ENCODE measurements at regions not wholly inside any gene's neighbourhood (a gene's known extent, or its start where the extent isn't known, plus 50 kb on each side); places are given as distances from the start of the nearest gene placed in this dataset.

DNA sequence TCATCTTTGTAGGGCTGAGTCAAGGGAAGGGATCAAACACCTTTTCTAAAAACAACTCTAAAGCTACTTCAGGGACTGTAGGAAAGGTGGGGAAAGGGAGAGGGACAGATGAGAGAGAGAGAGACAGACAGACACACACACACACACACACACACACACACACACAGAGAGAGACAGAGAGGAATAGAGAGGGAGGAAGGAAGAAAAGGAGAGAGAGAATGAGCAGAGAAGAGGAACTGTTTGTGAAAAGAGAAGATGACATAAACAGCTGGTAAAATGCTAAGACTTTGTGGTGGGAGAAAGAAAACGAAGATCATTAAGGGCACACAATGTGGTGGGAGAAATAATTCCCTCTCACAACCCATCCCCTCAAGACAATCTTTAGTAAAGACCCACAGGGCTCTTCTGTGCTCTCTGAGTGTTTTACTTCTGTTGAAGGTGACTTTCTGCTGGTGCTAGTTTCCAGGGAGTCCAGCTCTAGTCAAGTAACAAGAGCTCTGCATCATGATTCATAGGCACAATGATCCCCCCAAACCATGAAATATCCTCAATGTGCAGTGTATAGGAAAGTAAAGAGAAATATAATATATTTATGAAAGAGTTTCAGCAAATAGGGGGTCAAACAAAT lies 77.2 kb upstream of the STK17B start:
- Histone ChIP-seq H3K27me3 (ENCODE audit: control insufficient read depth in 1 of 2, insufficient read depth in 2 of 2, low read length in 2 of 2) (no peaks in the 10 kb centered on the region), H3K36me3 (ENCODE audit: control insufficient read depth in 1 of 2, insufficient read depth in 2 of 2, low read length in 2 of 2) (no peaks in the 10 kb centered on the region), H3K4me3 (ENCODE audit: low read depth in 1 of 2, low read length in 2 of 2) (no peak overlapping the region), H3K4me1 (ENCODE audit: control insufficient read depth in 1 of 2, insufficient read depth in 2 of 2, low read length in 2 of 2) (peaks cover 8% of the 10 kb centered on the region in 2 donors), H3K27ac (ENCODE audit: low read depth, low read length) (no peak overlapping the region), H3K9ac (ENCODE audit: low read depth in 1 of 2, low read length in 2 of 2) (no peak overlapping the region), H3K9me3 (ENCODE audit: control insufficient read depth in 1 of 2, low read length in 2 of 2) (no peaks in the 10 kb centered on the region)

- Histone ChIP-seq H3K36me3 (ENCODE audit: control insufficient read depth in 1 of 2, insufficient read depth in 2 of 2, low read length in 2 of 2) (no peaks in the 10 kb centered on the region), H3K9me3 (ENCODE audit: control insufficient read depth in 1 of 2, low read length in 2 of 2) (no peaks in the 10 kb centered on the region), H3K9ac (ENCODE audit: low read depth in 1 of 2, low read length in 2 of 2) (no peak overlapping the region), H3K27ac (ENCODE audit: low read depth, low read length) (no peak overlapping the region), H3K4me1 (ENCODE audit: control insufficient read depth in 1 of 2, insufficient read depth in 2 of 2, low read length in 2 of 2) (peaks cover 8% of the 10 kb centered on the region in 2 donors), H3K27me3 (ENCODE audit: control insufficient read depth in 1 of 2, insufficient read depth in 2 of 2, low read length in 2 of 2) (no peaks in the 10 kb centered on the region), H3K4me3 (ENCODE audit: low read depth in 1 of 2, low read length in 2 of 2) (no peak overlapping the region)
Measured at GRCh38 chr2:196249171-196249570, 77.8 kb upstream of the STK17B start.

- no peaks in the 10 kb centered on the region for H3K27me3 ChIP-seq (ENCODE audit: control insufficient read depth in 1 of 2, insufficient read depth in 2 of 2, low read length in 2 of 2)
- no peaks in the 10 kb centered on the region for H3K36me3 ChIP-seq (ENCODE audit: control insufficient read depth in 1 of 2, insufficient read depth in 2 of 2, low read length in 2 of 2)
- no peak overlapping the region for H3K27ac ChIP-seq (ENCODE audit: low read depth, low read length)
- H3K4me1 ChIP-seq (ENCODE audit: control insufficient read depth in 1 of 2, insufficient read depth in 2 of 2, low read length in 2 of 2) = peaks cover 8% of the 10 kb centered on the region in 2 donors
- H3K9me3 ChIP-seq (ENCODE audit: control insufficient read depth in 1 of 2, low read length in 2 of 2) = no peaks in the 10 kb centered on the region
- no peak overlapping the region for H3K4me3 ChIP-seq (ENCODE audit: low read depth in 1 of 2, low read length in 2 of 2)
- no peak overlapping the region for H3K9ac ChIP-seq (ENCODE audit: low read depth in 1 of 2, low read length in 2 of 2)
Measured at GRCh38 chr2:196249860-196250259, 78.5 kb upstream of the STK17B start.

- H3K27ac ChIP-seq (ENCODE audit: low read depth, low read length) = no peak overlapping the region
- no peaks in the 10 kb centered on the region for H3K36me3 ChIP-seq (ENCODE audit: control insufficient read depth in 1 of 2, insufficient read depth in 2 of 2, low read length in 2 of 2)
- no peak overlapping the region for H3K4me3 ChIP-seq (ENCODE audit: low read depth in 1 of 2, low read length in 2 of 2)
- no peaks in the 10 kb centered on the region for H3K27me3 ChIP-seq (ENCODE audit: control insufficient read depth in 1 of 2, insufficient read depth in 2 of 2, low read length in 2 of 2)
- H3K4me1 ChIP-seq (ENCODE audit: control insufficient read depth in 1 of 2, insufficient read depth in 2 of 2, low read length in 2 of 2) = peaks cover 8% of the 10 kb centered on the region in 2 donors
- H3K9ac ChIP-seq (ENCODE audit: low read depth in 1 of 2, low read length in 2 of 2) = no peak overlapping the region
- no peaks in the 10 kb centered on the region for H3K9me3 ChIP-seq (ENCODE audit: control insufficient read depth in 1 of 2, low read length in 2 of 2)
Measured at GRCh38 chr2:196251132-196251531, 79.8 kb upstream of the STK17B start.

DNA sequence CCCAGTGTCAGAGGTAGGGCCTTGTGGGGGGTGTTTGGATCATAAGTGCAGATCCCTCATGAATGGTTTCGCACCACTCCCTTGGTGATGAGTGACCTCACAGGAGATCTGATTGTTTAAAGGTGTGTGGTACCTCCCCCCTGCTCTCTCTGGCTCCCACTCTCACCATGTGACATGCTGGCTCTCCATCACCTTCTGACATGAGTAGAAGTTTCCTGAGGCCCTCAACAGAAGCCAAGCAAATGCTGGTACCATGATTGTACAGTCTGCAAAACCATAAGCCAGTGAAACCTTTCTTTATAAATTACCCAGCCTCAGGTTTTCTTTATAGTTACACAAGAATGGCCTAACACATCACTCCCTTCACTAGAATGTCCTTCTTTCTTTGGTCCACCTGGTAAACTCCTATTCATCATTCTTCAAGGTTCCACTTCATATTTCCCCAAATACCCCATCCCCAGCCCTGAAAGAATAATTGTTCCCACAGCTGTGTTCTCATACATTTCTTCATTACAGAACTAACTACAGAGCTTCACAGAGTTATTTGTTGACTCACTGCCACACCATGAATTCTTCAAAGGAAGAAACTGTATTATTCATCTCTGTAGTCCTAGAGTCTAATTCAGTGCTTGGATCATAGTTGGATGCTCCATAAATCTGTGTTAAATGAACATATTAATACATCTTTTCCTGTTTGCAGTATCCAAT lies 81.2 kb upstream of the STK17B start:
- H3K36me3 ChIP-seq (ENCODE audit: control insufficient read depth in 1 of 2, insufficient read depth in 2 of 2, low read length in 2 of 2) = no peaks in the 10 kb centered on the region
- H3K9me3 ChIP-seq (ENCODE audit: control insufficient read depth in 1 of 2, low read length in 2 of 2) = no peaks in the 10 kb centered on the region

DNA sequence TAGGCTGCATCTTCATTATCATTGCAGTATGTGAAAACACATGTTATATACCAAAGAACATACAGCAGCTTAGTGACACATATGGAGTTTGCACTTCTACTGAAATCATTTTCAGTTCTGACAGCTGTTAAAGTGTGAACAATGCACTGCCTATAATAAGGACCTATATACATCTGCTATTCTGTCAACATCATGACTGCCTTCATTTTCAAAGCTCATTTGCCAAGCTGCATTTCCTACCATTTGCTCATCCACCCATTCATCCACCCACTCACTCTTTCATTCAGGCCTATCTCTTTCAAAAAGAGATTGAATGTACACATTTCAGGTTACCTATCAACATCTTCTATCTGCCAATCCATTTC lies 81.7 kb upstream of the STK17B start:
- Histone ChIP-seq H3K9ac (ENCODE audit: low read depth in 1 of 2, low read length in 2 of 2) (no peak overlapping the region), H3K27me3 (ENCODE audit: control insufficient read depth in 1 of 2, insufficient read depth in 2 of 2, low read length in 2 of 2) (no peaks in the 10 kb centered on the region), H3K36me3 (ENCODE audit: control insufficient read depth in 1 of 2, insufficient read depth in 2 of 2, low read length in 2 of 2) (no peaks in the 10 kb centered on the region), H3K9me3 (ENCODE audit: control insufficient read depth in 1 of 2, low read length in 2 of 2) (no peaks in the 10 kb centered on the region), H3K27ac (ENCODE audit: low read depth, low read length) (no peak overlapping the region), H3K4me1 (ENCODE audit: control insufficient read depth in 1 of 2, insufficient read depth in 2 of 2, low read length in 2 of 2) (peaks cover 8% of the 10 kb centered on the region in 2 donors), H3K4me3 (ENCODE audit: low read depth in 1 of 2, low read length in 2 of 2) (no peak overlapping the region)

More for the DNA sequence above, 81.2 kb upstream of the STK17B start:
- Histone ChIP-seq H3K4me1 (ENCODE audit: control insufficient read depth in 1 of 2, insufficient read depth in 2 of 2, low read length in 2 of 2) (peaks cover 8% of the 10 kb centered on the region in 2 donors), H3K27ac (ENCODE audit: low read depth, low read length) (no peak overlapping the region), H3K27me3 (ENCODE audit: control insufficient read depth in 1 of 2, insufficient read depth in 2 of 2, low read length in 2 of 2) (no peaks in the 10 kb centered on the region), H3K9ac (ENCODE audit: low read depth in 1 of 2, low read length in 2 of 2) (no peak overlapping the region), H3K4me3 (ENCODE audit: low read depth in 1 of 2, low read length in 2 of 2) (no peak overlapping the region)

DNA sequence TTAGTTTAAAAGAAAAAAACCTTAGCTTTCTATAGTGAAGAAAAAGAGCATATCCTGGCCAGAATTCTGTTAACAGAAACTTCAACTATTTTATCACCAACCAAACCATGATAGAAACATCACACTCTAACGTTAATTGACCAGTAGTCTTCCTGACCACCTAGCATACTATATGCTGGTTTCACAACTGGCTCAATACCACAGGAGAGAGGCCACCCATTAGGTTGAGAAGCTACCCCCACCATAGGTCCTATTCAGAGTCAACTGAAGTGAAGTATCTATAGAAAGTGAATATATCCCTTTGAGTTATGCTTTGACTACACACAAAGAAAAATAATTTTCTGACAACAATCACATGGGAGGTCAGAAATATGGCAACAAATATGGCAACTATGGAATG lies 85.2 kb upstream of the STK17B start:
- Histone ChIP-seq H3K9ac (ENCODE audit: low read depth in 1 of 2, low read length in 2 of 2) (no peak overlapping the region), H3K4me1 (ENCODE audit: control insufficient read depth in 1 of 2, insufficient read depth in 2 of 2, low read length in 2 of 2) (peaks cover 0 to 7% of the 10 kb centered on the region in 2 donors), H3K36me3 (ENCODE audit: control insufficient read depth in 1 of 2, insufficient read depth in 2 of 2, low read length in 2 of 2) (no peaks in the 10 kb centered on the region)

DNA sequence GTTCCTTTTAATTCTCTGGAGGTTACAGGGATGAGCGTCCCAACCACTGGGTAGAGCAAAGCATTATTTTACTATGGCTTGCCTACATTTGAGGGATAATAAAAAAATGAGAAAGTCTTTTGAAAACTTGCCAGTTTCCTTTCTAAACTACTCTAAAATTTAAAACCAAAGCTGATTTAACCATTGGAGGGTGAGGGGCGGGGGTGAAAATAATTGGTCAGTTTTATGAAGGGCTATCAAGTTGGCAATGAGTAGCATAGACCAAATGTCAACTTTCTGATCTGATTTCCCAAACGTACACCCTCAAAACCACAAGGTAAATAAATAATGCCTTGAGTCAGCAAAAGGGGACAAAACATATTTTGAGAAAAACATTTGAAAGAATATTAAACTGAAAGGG lies 85.7 kb upstream of the STK17B start:
- Histone ChIP-seq H3K9ac (ENCODE audit: low read depth in 1 of 2, low read length in 2 of 2) (no peak overlapping the region), H3K9me3 (ENCODE audit: control insufficient read depth in 1 of 2, low read length in 2 of 2) (no peaks in the 10 kb centered on the region), H3K4me3 (ENCODE audit: low read depth in 1 of 2, low read length in 2 of 2) (no peak overlapping the region), H3K36me3 (ENCODE audit: control insufficient read depth in 1 of 2, insufficient read depth in 2 of 2, low read length in 2 of 2) (no peaks in the 10 kb centered on the region), H3K27ac (ENCODE audit: low read depth, low read length) (no peak overlapping the region), H3K4me1 (ENCODE audit: control insufficient read depth in 1 of 2, insufficient read depth in 2 of 2, low read length in 2 of 2) (peaks cover 0 to 7% of the 10 kb centered on the region in 2 donors), H3K27me3 (ENCODE audit: control insufficient read depth in 1 of 2, insufficient read depth in 2 of 2, low read length in 2 of 2) (no peaks in the 10 kb centered on the region)

More for the DNA sequence above, 85.2 kb upstream of the STK17B start:
- H3K4me3 ChIP-seq (ENCODE audit: low read depth in 1 of 2, low read length in 2 of 2) = no peak overlapping the region
- no peak overlapping the region for H3K27ac ChIP-seq (ENCODE audit: low read depth, low read length)
- H3K9me3 ChIP-seq (ENCODE audit: control insufficient read depth in 1 of 2, low read length in 2 of 2) = no peaks in the 10 kb centered on the region
- H3K27me3 ChIP-seq (ENCODE audit: control insufficient read depth in 1 of 2, insufficient read depth in 2 of 2, low read length in 2 of 2) = no peaks in the 10 kb centered on the region

DNA sequence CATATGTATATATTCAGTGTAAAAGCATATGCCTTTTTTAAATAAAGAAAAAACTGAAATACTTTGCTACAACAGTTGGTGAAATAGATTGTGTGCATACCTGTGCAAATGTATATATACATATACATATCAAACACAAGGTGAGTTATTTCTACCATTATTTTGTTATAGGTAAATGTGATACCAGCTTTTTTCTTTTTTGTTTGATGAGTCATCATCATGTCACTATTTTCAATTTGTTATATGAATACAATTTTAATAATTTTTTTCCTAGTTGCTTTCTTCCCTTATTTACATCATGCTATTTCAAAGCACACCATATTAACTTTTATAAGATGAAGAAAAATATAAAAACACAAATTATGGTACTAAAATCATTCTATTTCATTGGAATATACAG lies 87.0 kb upstream of the STK17B start:
- Histone ChIP-seq H3K27me3 (ENCODE audit: control insufficient read depth in 1 of 2, insufficient read depth in 2 of 2, low read length in 2 of 2) (no peaks in the 10 kb centered on the region), H3K4me1 (ENCODE audit: control insufficient read depth in 1 of 2, insufficient read depth in 2 of 2, low read length in 2 of 2) (peaks cover 0 to 17% of the 10 kb centered on the region in 2 donors), H3K27ac (ENCODE audit: low read depth, low read length) (no peak overlapping the region), H3K4me3 (ENCODE audit: low read depth in 1 of 2, low read length in 2 of 2) (no peak overlapping the region), H3K9ac (ENCODE audit: low read depth in 1 of 2, low read length in 2 of 2) (no peak overlapping the region), H3K9me3 (ENCODE audit: control insufficient read depth in 1 of 2, low read length in 2 of 2) (no peaks in the 10 kb centered on the region), H3K36me3 (ENCODE audit: control insufficient read depth in 1 of 2, insufficient read depth in 2 of 2, low read length in 2 of 2) (no peaks in the 10 kb centered on the region)

- no peaks in the 10 kb centered on the region for H3K36me3 ChIP-seq (ENCODE audit: control insufficient read depth in 1 of 2, insufficient read depth in 2 of 2, low read length in 2 of 2)
- no peaks in the 10 kb centered on the region for H3K27me3 ChIP-seq (ENCODE audit: control insufficient read depth in 1 of 2, insufficient read depth in 2 of 2, low read length in 2 of 2)
- peak overlapping the region in 1 of 2 donors; percentile 48 for H3K4me3 ChIP-seq (ENCODE audit: low read depth in 1 of 2, low read length in 2 of 2)
- no peak overlapping the region for H3K27ac ChIP-seq (ENCODE audit: low read depth, low read length)
- H3K4me1 ChIP-seq (ENCODE audit: control insufficient read depth in 1 of 2, insufficient read depth in 2 of 2, low read length in 2 of 2) = peaks cover 0 to 24% of the 10 kb centered on the region in 2 donors
- no peaks in the 10 kb centered on the region for H3K9me3 ChIP-seq (ENCODE audit: control insufficient read depth in 1 of 2, low read length in 2 of 2)
- peak overlapping the region in 1 of 2 donors; percentile 40 for H3K9ac ChIP-seq (ENCODE audit: low read depth in 1 of 2, low read length in 2 of 2)
Measured at GRCh38 chr2:196259507-196260481, 88.4 kb upstream of the STK17B start.
